Fibroblast of lung (primary cell): ENCODE measurements at regions not wholly inside any gene's neighbourhood (a gene's known extent, or its start where the extent isn't known, plus 50 kb on each side); places are given as distances from the start of the nearest gene placed in this dataset.

Source experiments
- DNase-seq, 2 donors: peaks; one replicate each; pipeline versions ENCODE4 v3.0.0 to v3.0.0-alpha.2; 2010; ENCODE audit warnings: low read depth in 2 of 2
- H2AFZ ChIP-seq: 2 replicates; pipeline ENCODE4 v1.5.1; 2012; ENCODE audit warnings: low read length, control low read depth, inconsistent platforms
- H3K27ac ChIP-seq: 2 replicates; pipeline ENCODE4 v1.5.1; 2011; ENCODE audit warnings: low read length, control low read depth; ENCODE audit not compliant: insufficient read depth
- H3K27me3 ChIP-seq: 2 replicates; pipeline ENCODE4 v1.5.1; 2011; ENCODE audit warnings: mild to moderate bottlenecking, low read length; ENCODE audit not compliant: control insufficient read depth, insufficient read depth
- H3K36me3 ChIP-seq: 2 replicates; pipeline ENCODE4 v1.5.1; 2011; ENCODE audit warnings: low read length; ENCODE audit not compliant: control insufficient read depth, insufficient read depth
- H3K4me1 ChIP-seq: 2 replicates; pipeline ENCODE4 v1.5.1; 2011; ENCODE audit warnings: low read length; ENCODE audit not compliant: control insufficient read depth, insufficient read depth; ENCODE audit errors: extremely low read depth
- H3K4me2 ChIP-seq: 2 replicates; pipeline ENCODE4 v1.5.1; 2011; ENCODE audit warnings: low read length, control low read depth; ENCODE audit not compliant: insufficient read depth; ENCODE audit errors: extremely low read depth
- H3K4me3 ChIP-seq, 4 experiments: fragments of 200-600 bp in 1 of 4; sonication (generic) in 1 of 4; replicated peaks in 1 of 4; 2 replicates each; pipeline ENCODE4 v1.5.1; 2011 to 2016; ENCODE audit warnings: low read length in 4 of 4, low read depth in 3 of 4, mild to moderate bottlenecking in 3 of 4, control low read depth in 2 of 4, inconsistent platforms in 1 of 4, mixed read lengths in 1 of 4; ENCODE audit not compliant: insufficient read depth in 1 of 4; ENCODE audit errors: control extremely low read depth in 1 of 4
- H3K79me2 ChIP-seq: 2 replicates; pipeline ENCODE4 v1.5.1; 2012; ENCODE audit warnings: mild to moderate bottlenecking, low read length, inconsistent platforms; ENCODE audit not compliant: control insufficient read depth, insufficient read depth
- H3K9ac ChIP-seq: 2 replicates; pipeline ENCODE4 v1.5.1; 2011; ENCODE audit warnings: mild to moderate bottlenecking, low read length, control low read depth; ENCODE audit not compliant: insufficient read depth
- H3K9me3 ChIP-seq: 2 replicates; pipeline ENCODE4 v1.5.1; 2012; ENCODE audit warnings: low read depth, low read length; ENCODE audit not compliant: control insufficient read depth, insufficient read depth
- H4K20me1 ChIP-seq: 2 replicates; pipeline ENCODE4 v1.5.1; 2011; ENCODE audit warnings: low read length; ENCODE audit not compliant: control insufficient read depth, insufficient read depth; ENCODE audit errors: extremely low read depth
- EZH2 ChIP-seq: IDR thresholded peaks from 2 replicates; pipeline ENCODE4 v1.5.1; 2012; ENCODE audit warnings: low read length, control low read depth, mild to moderate bottlenecking; ENCODE audit errors: missing control alignments
- TF ChIP-seq, protein P1 (sequence below), 2 donors: IDR thresholded peaks in 1 of 2; conservative IDR thresholded peaks in 1 of 2; 1 replicate in 1 of 2; 2 replicates in 1 of 2; pipeline ENCODE4 v1.5.1; 2011 to 2012; ENCODE audit warnings: low read length in 2 of 2, control low read depth in 1 of 2, inconsistent platforms in 1 of 2, low read depth in 1 of 2, mild to moderate bottlenecking in 1 of 2

DNA sequence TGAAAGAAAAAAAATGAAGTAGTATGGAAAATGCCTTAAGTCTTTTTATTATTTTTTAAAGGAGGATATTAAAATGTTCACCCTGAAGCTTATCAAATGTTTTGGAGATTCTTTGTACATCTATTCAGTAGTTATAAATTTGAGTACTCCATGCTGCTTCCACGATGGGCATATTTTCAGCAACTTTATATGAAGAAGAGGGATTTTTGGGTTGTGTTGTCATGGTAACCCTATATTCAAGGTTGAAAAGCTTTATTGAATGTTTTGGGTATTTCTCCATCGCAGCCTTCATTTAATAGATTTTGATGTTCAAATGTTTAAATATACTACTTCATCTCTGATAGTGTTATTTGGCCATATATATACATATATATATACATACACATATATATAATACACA is 557.5 kb downstream of the CAAP1 start:
- H3K36me3 ChIP-seq, result no peaks in the 10 kb centered on the region
- H3K79me2 ChIP-seq, result no peaks in the 10 kb centered on the region
- H3K4me1 ChIP-seq, result no peaks in the 10 kb centered on the region
- no peak overlapping the region for H3K4me2 ChIP-seq
- TF ChIP-seq, protein P1, sequence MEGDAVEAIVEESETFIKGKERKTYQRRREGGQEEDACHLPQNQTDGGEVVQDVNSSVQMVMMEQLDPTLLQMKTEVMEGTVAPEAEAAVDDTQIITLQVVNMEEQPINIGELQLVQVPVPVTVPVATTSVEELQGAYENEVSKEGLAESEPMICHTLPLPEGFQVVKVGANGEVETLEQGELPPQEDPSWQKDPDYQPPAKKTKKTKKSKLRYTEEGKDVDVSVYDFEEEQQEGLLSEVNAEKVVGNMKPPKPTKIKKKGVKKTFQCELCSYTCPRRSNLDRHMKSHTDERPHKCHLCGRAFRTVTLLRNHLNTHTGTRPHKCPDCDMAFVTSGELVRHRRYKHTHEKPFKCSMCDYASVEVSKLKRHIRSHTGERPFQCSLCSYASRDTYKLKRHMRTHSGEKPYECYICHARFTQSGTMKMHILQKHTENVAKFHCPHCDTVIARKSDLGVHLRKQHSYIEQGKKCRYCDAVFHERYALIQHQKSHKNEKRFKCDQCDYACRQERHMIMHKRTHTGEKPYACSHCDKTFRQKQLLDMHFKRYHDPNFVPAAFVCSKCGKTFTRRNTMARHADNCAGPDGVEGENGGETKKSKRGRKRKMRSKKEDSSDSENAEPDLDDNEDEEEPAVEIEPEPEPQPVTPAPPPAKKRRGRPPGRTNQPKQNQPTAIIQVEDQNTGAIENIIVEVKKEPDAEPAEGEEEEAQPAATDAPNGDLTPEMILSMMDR (conservative IDR thresholded peaks at IDR 0.05 in 1 of 2, IDR thresholded peaks at IDR 0.05 in 1 of 2; ENCODE audit: low read depth in 1 of 2, low read length in 2 of 2), result no peak
- no peak for TF ChIP-seq EZH2
- H3K4me3 ChIP-seq, result no peak overlapping the region
- no peaks in the 10 kb centered on the region for H3K27me3 ChIP-seq
- no peak for DNase-seq
- no peaks in the 10 kb centered on the region for H3K9me3 ChIP-seq
- H4K20me1 ChIP-seq, result peaks cover 2% of the 10 kb centered on the region
- no peak overlapping the region for H3K9ac ChIP-seq
- no peak overlapping the region for H2AFZ ChIP-seq
- H3K27ac ChIP-seq, result no peak overlapping the region

DNA sequence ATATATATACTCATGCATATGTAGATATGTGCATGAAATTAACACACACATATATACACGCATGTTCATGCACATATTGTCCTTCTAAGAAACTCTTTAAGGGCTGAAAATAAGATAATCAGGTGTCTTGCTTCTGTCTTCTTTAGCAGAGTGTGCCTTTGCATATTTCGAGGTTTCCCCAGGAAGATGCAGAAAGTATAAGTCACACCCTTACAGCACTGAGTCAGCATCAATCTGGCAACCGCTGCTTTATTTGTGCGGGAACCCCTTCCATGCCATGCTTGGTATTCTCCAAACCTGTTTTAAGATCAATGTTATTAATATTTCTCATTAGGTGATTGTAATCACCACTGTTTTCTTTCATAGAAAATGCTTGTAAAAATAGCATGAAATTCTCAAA is 557.9 kb downstream of the CAAP1 start:
- H3K9ac ChIP-seq, result no peak overlapping the region
- no peak for DNase-seq
- no peak overlapping the region for H3K4me2 ChIP-seq
- no peak overlapping the region for H3K4me3 ChIP-seq
- peaks cover 2% of the 10 kb centered on the region for H4K20me1 ChIP-seq
- H3K4me1 ChIP-seq, result no peaks in the 10 kb centered on the region
- H3K9me3 ChIP-seq, result no peaks in the 10 kb centered on the region
- TF ChIP-seq EZH2, result no peak
- TF ChIP-seq, protein P1 (conservative IDR thresholded peaks at IDR 0.05 in 1 of 2, IDR thresholded peaks at IDR 0.05 in 1 of 2; ENCODE audit: low read depth in 1 of 2, low read length in 2 of 2), result no peak
- no peak overlapping the region for H2AFZ ChIP-seq
- no peaks in the 10 kb centered on the region for H3K27me3 ChIP-seq
- no peaks in the 10 kb centered on the region for H3K79me2 ChIP-seq
- no peaks in the 10 kb centered on the region for H3K36me3 ChIP-seq
- H3K27ac ChIP-seq, result no peak overlapping the region

DNA sequence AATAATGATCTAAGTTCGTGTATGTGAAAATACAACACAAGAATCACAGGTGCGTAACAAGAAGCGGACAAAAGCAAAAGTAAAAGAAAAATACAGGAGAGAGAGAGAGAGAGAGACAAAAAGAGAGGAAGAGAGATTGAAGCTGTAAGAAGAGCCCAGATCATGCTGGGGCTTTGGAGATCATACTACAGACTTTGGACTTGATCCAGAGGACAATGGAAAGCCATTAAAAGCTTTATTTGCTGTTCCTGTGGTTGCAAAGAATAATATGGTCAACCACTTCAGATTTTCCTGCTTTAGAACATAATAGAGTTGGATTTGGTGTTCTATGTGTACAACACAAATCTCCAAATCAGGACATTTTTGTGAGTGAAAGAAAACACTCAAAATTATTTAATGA is 561.4 kb downstream of the CAAP1 start:
- H3K9ac ChIP-seq, result no peak overlapping the region
- H3K27me3 ChIP-seq, result no peaks in the 10 kb centered on the region
- H3K79me2 ChIP-seq, result no peaks in the 10 kb centered on the region
- H3K4me3 ChIP-seq, result no peak overlapping the region
- H3K4me2 ChIP-seq, result no peak overlapping the region
- no peaks in the 10 kb centered on the region for H3K36me3 ChIP-seq
- no peaks in the 10 kb centered on the region for H3K4me1 ChIP-seq
- no peak overlapping the region for H3K27ac ChIP-seq
- no peak for TF ChIP-seq EZH2
- TF ChIP-seq, protein P1 (conservative IDR thresholded peaks at IDR 0.05 in 1 of 2, IDR thresholded peaks at IDR 0.05 in 1 of 2; ENCODE audit: low read depth in 1 of 2, low read length in 2 of 2), result no peak
- DNase-seq, result no peak
- no peak overlapping the region for H2AFZ ChIP-seq
- H3K9me3 ChIP-seq, result no peaks in the 10 kb centered on the region
- no peaks in the 10 kb centered on the region for H4K20me1 ChIP-seq
